DOHH2 (cell line): ENCODE measurements at regions not wholly inside any gene's neighbourhood (a gene's known extent, or its start where the extent isn't known, plus 50 kb on each side); places are given as distances from the start of the nearest gene placed in this dataset.

Experiments used
- H3F3A ChIP-seq: fragments of 200-600 bp; sonication (generic), shearing (Covaris generic); 2 replicates; pipeline ENCODE4 v1.6.0; 2016; ENCODE audit warnings: antibody characterized with exemption, mild to moderate bottlenecking; ENCODE audit not compliant: control insufficient read depth, insufficient read depth
- H3K27ac ChIP-seq: fragments of 200-600 bp; sonication (generic); 2 replicates; pipeline ENCODE4 v1.5.1; 2014; ENCODE audit warnings: low read depth, mild to moderate bottlenecking, low read length, moderate library complexity
- H3K27me3 ChIP-seq: fragments of 200-600 bp; sonication (generic); 2 replicates; pipeline ENCODE4 v1.6.1; 2014; ENCODE audit warnings: mild to moderate bottlenecking, low read length, mixed read lengths; ENCODE audit not compliant: control insufficient read depth
- H3K36me3 ChIP-seq: fragments of 200-600 bp; sonication (generic); 2 replicates; pipeline ENCODE4 v1.6.1; 2014; ENCODE audit warnings: mild to moderate bottlenecking, low read length, moderate library complexity, mixed read lengths; ENCODE audit not compliant: control insufficient read depth
- H3K4me1 ChIP-seq: fragments of 200-600 bp; sonication (generic); 2 replicates; pipeline ENCODE4 v1.6.1; 2014; ENCODE audit warnings: mild to moderate bottlenecking, low read length, mixed read lengths; ENCODE audit not compliant: control insufficient read depth
- H3K4me2 ChIP-seq: fragments of 200-600 bp; sonication (generic); 2 replicates; pipeline ENCODE4 v1.6.0; 2014; ENCODE audit warnings: mild to moderate bottlenecking, low read length, moderate library complexity
- H3K4me3 ChIP-seq: fragments of 200-600 bp; sonication (generic); 2 replicates; pipeline ENCODE4 v1.5.1; 2014; ENCODE audit warnings: mild to moderate bottlenecking, low read length, mixed read lengths
- H3K79me2 ChIP-seq: fragments of 200-600 bp; sonication (generic); 2 replicates; pipeline ENCODE4 v1.6.1; 2014; ENCODE audit warnings: mild to moderate bottlenecking, low read length, mixed read lengths; ENCODE audit not compliant: control insufficient read depth
- H3K9me2 ChIP-seq: fragments of 200-600 bp; sonication (generic); replicated peaks from 2 replicates; pipeline ENCODE4 v1.6.1; 2014; ENCODE audit warnings: mild to moderate bottlenecking, low read length, mixed read lengths; ENCODE audit not compliant: control insufficient read depth
- H3K9me3 ChIP-seq: fragments of 200-600 bp; sonication (generic); 2 replicates; pipeline ENCODE4 v1.6.1; 2014; ENCODE audit warnings: antibody characterized with exemption, low read length, mixed read lengths; ENCODE audit not compliant: control insufficient read depth, insufficient read depth
- H4K20me1 ChIP-seq: fragments of 200-600 bp; sonication (generic); 2 replicates; pipeline ENCODE4 v1.6.0; 2014; ENCODE audit warnings: low read depth, mild to moderate bottlenecking, antibody characterized with exemption, low read length, moderate library complexity; ENCODE audit not compliant: control insufficient read depth, insufficient read depth
- EZH2phosphoT487 ChIP-seq: fragments of 200-600 bp; sonication (generic); IDR thresholded peaks from 2 replicates; pipeline ENCODE4 v1.6.1; 2017; ENCODE audit warnings: borderline replicate concordance, mild to moderate bottlenecking, antibody characterized with exemption, low read length, moderate library complexity, mixed read lengths
- TF ChIP-seq, protein P1 (sequence below): fragments of 200-600 bp; sonication (generic); IDR thresholded peaks from one replicate; pipeline ENCODE4 v1.5.1; 2014; ENCODE audit warnings: antibody characterized with exemption, mild to moderate bottlenecking, low read depth, low read length; ENCODE audit not compliant: poor library complexity, severe bottlenecking

DNA sequence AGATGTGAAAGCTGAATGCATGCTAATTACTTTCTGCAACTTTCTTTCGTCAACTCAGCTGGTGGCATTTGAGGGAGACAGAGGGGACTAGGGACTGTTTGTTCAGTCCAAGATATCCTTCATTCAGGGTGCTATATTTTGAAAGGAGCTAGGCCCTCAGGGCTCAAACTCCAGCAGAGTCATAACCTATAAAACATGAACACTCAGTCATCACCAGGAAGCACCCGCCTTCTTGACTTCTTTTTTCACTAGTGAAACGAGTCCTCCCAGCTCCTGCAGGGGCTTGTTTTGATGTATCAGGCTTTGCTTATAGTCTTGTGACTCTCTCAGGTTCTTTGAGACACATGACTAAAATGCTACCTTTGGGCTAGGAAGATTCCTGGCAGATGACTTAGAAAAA is 230.6 kb downstream of the PCDH7 start:
- TF ChIP-seq, protein P1, sequence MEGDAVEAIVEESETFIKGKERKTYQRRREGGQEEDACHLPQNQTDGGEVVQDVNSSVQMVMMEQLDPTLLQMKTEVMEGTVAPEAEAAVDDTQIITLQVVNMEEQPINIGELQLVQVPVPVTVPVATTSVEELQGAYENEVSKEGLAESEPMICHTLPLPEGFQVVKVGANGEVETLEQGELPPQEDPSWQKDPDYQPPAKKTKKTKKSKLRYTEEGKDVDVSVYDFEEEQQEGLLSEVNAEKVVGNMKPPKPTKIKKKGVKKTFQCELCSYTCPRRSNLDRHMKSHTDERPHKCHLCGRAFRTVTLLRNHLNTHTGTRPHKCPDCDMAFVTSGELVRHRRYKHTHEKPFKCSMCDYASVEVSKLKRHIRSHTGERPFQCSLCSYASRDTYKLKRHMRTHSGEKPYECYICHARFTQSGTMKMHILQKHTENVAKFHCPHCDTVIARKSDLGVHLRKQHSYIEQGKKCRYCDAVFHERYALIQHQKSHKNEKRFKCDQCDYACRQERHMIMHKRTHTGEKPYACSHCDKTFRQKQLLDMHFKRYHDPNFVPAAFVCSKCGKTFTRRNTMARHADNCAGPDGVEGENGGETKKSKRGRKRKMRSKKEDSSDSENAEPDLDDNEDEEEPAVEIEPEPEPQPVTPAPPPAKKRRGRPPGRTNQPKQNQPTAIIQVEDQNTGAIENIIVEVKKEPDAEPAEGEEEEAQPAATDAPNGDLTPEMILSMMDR: no peak
- no peak for TF ChIP-seq EZH2phosphoT487
- no peaks in the 10 kb centered on the region for H3K9me3 ChIP-seq
- no peaks in the 10 kb centered on the region for H3K27me3 ChIP-seq
- H3F3A ChIP-seq: no peaks in the 10 kb centered on the region
- no peaks in the 10 kb centered on the region for H3K36me3 ChIP-seq
- no peaks in the 10 kb centered on the region for H4K20me1 ChIP-seq
- H3K79me2 ChIP-seq: no peaks in the 10 kb centered on the region
- no peak overlapping the region for H3K27ac ChIP-seq
- H3K4me1 ChIP-seq: peaks cover 5% of the 10 kb centered on the region; the same call in 1 of the 2 replicates
- no peak overlapping the region for H3K4me2 ChIP-seq
- no peak overlapping the region for H3K4me3 ChIP-seq
- no peaks in the 10 kb centered on the region for H3K9me2 ChIP-seq

DNA sequence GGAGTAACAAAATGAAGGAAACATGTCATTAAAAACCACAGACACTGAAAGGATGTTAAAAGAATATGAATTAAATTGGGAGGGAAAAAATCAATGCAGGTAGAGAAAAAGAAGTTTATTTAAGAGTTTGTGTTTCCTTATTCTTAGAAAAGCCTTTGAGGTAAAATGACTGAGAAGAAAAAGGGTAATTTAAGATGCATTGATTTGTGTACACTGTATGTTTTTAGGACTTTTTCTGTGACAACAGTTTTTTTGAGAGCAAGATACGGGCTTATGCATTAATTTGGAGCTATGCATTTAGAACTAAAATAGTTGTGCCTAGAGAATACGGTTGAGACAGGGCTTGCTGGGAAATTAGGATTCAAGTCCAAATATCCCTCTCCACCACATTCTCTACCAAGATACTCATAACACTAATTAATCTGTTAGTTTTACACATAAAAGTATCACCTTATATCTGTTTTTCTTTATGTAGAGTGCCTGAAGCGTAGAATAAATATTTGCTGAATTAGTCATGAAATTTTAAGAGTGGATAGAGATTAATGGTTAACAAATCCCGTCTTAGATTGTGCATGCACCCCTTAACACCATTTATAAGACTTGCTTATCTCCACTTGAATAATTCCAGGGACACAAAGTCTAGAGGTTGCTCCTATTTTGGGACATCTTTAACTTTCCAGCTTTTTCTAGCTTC is 232.5 kb downstream of the PCDH7 start:
- no peaks in the 10 kb centered on the region for H3K36me3 ChIP-seq
- H3K27me3 ChIP-seq: no peaks in the 10 kb centered on the region
- no peak for TF ChIP-seq EZH2phosphoT487
- TF ChIP-seq, protein P1: no peak
- no peaks in the 10 kb centered on the region for H3K79me2 ChIP-seq
- H4K20me1 ChIP-seq: no peaks in the 10 kb centered on the region
- H3K27ac ChIP-seq: no peak overlapping the region
- H3K4me1 ChIP-seq: peaks cover 5% of the 10 kb centered on the region; the same call in 1 of the 2 replicates
- no peak overlapping the region for H3K4me3 ChIP-seq
- H3K4me2 ChIP-seq: no peak overlapping the region
- H3F3A ChIP-seq: no peaks in the 10 kb centered on the region
- H3K9me3 ChIP-seq: no peaks in the 10 kb centered on the region
- H3K9me2 ChIP-seq: no peaks in the 10 kb centered on the region

DNA sequence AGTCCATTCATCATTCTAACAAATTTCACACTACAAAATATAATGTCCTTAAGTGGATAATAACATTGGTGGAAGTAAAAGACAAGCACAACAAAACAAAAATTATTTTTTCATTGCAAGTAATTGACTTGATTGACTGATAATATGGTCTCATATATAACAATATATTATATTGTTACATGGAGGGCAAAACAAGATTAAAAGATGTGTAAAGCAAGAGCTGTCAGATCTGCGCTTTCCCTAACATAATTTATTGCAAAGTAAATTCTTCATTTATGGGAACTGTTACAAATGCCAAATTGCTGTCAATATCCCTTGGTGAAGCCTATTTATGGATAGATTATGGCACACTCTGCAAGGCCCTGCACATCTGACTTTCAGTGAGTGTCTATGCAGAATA is 233.6 kb downstream of the PCDH7 start:
- Histone ChIP-seq H4K20me1 (no peaks in the 10 kb centered on the region), H3K9me3 (no peaks in the 10 kb centered on the region), H3K9me2 (no peaks in the 10 kb centered on the region), H3K27ac (no peak overlapping the region), H3K27me3 (no peaks in the 10 kb centered on the region), H3K4me1 (peaks cover 5% of the 10 kb centered on the region; the same call in 1 of the 2 replicates), H3K4me3 (no peak overlapping the region), H3K36me3 (no peaks in the 10 kb centered on the region), H3K4me2 (no peak overlapping the region), H3K79me2 (no peaks in the 10 kb centered on the region), H3F3A (no peaks in the 10 kb centered on the region)
- TF ChIP-seq EZH2phosphoT487: no peak
- TF ChIP-seq, protein P1: no peak
